ENCODE measurements at regions not wholly inside any gene's neighbourhood (a gene's known extent, or its start where the extent isn't known, plus 50 kb on each side); places are given as distances from the start of the nearest gene placed in this dataset.

DNA sequence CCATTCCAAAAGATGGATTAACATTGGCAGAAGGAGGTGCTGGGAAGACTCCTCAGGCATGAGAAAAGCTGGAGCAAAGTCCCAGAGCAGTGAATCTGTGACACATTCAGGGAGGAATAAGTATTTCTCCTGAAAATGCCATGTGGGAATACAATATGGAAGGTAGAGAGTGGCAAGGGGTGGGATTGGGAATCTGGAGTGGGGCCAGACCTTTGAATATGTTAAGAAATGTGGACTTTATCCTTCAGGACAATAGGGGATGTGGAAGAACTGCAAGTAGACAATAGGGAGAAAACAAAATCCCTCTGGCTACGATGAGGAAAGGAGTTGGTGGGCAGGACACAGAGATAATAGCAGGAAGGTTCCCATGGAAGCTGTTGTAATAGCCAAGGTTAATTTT is 305.6 kb upstream of the TGFBR2 start:
- Histone ChIP-seq H3K56ac (ENCODE audit: low read length) (no peak overlapping the region), H2AK5ac (ENCODE audit: low read length) (no peak overlapping the region), H4K5ac (ENCODE audit: low read length) (no peak overlapping the region), H3K18ac (ENCODE audit: low read length) (no peak overlapping the region), H3K36me3 (ENCODE audit: control insufficient read depth, insufficient read depth, low read length) (no peaks in the 10 kb centered on the region), H3K27me3 (ENCODE audit: insufficient read depth, low read length, poor library complexity) (no peaks in the 10 kb centered on the region), H3K79me2 (ENCODE audit: control insufficient read depth, insufficient read depth, low read length) (no peaks in the 10 kb centered on the region), H2BK120ac (ENCODE audit: low read depth, low read length) (no peak overlapping the region), H3K4me3 (ENCODE audit: low read length) (no peak overlapping the region), H4K8ac (ENCODE audit: low read depth, low read length) (no peak overlapping the region), H2BK5ac (ENCODE audit: low read length) (no peak overlapping the region), H3K4me2 (ENCODE audit: low read length) (no peak overlapping the region), H3K79me1 (ENCODE audit: low read length) (no peaks in the 10 kb centered on the region), H3K4me1 (ENCODE audit: control insufficient read depth, low read depth, low read length) (no peaks in the 10 kb centered on the region), H2BK15ac (replicated peaks; ENCODE audit: low read depth) (no peak overlapping the region), H3K4ac (ENCODE audit: low read depth, low read length) (no peak overlapping the region), H3K9ac (ENCODE audit: low read length) (no peak overlapping the region), H3K27ac (ENCODE audit: low read depth, low read length) (no peak overlapping the region), H3K23ac (ENCODE audit: low read length) (no peak overlapping the region)
- no CpG with 5 or more reads among the region's 1 CpG for WGBS (ENCODE audit: extremely low coverage, insufficient coverage, low lambda C conversion rate)
- no peak for DNase-seq

- H3K4me1 ChIP-seq (ENCODE audit: control insufficient read depth, low read depth, low read length): no peaks in the 10 kb centered on the region
Measured at GRCh38 chr3:30302027-30302426, 304.4 kb upstream of the TGFBR2 start.

DNA sequence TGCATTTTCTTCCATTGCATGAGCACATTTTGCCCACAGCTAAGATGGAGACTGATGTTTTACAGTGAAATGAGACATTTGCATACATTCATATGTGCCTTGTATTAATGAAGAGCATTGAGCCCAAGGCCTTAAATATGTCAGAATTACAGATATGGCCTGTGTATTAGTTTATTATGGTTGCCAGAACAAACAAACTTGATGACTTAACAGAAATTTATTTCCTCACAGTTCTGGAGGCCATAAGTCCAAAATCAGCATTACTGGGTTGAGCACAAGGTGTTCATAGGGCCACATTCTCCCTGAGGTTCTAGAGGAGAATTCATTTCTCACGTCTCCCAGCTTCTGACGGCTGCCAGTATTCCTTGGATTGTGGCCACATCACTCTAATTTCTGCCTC is 302.6 kb upstream of the TGFBR2 start:
- WGBS (ENCODE audit: extremely low coverage, insufficient coverage, low lambda C conversion rate): no CpG with 5 or more reads among the region's 2 CpGs
- Histone ChIP-seq H3K79me1 (ENCODE audit: low read length) (no peaks in the 10 kb centered on the region), H3K27ac (ENCODE audit: low read depth, low read length) (no peak overlapping the region), H3K4me2 (ENCODE audit: low read length) (no peak overlapping the region), H2AK5ac (ENCODE audit: low read length) (no peak overlapping the region), H2BK15ac (replicated peaks; ENCODE audit: low read depth) (no peak overlapping the region), H2BK5ac (ENCODE audit: low read length) (no peak overlapping the region), H3K79me2 (ENCODE audit: control insufficient read depth, insufficient read depth, low read length) (no peaks in the 10 kb centered on the region), H3K56ac (ENCODE audit: low read length) (no peak overlapping the region), H3K4ac (ENCODE audit: low read depth, low read length) (no peak overlapping the region), H3K4me3 (ENCODE audit: low read length) (no peak overlapping the region), H3K9ac (ENCODE audit: low read length) (no peak overlapping the region), H3K4me1 (ENCODE audit: control insufficient read depth, low read depth, low read length) (no peaks in the 10 kb centered on the region), H3K23ac (ENCODE audit: low read length) (no peak overlapping the region), H3K18ac (ENCODE audit: low read length) (no peak overlapping the region), H4K8ac (ENCODE audit: low read depth, low read length) (no peak overlapping the region), H3K27me3 (ENCODE audit: insufficient read depth, low read length, poor library complexity) (no peaks in the 10 kb centered on the region), H4K5ac (ENCODE audit: low read length) (no peak overlapping the region), H3K36me3 (ENCODE audit: control insufficient read depth, insufficient read depth, low read length) (no peaks in the 10 kb centered on the region), H2BK120ac (ENCODE audit: low read depth, low read length) (no peak overlapping the region)
- DNase-seq: no peak

More at GRCh38 chr3:30302027-30302426, 304.4 kb upstream of the TGFBR2 start:
- H4K5ac ChIP-seq (ENCODE audit: low read length): no peak overlapping the region
- no CpG with 5 or more reads among the region's 5 CpGs for WGBS (ENCODE audit: extremely low coverage, insufficient coverage, low lambda C conversion rate)
- no peak overlapping the region for H2AK5ac ChIP-seq (ENCODE audit: low read length)
- no peak overlapping the region for H3K27ac ChIP-seq (ENCODE audit: low read depth, low read length)
- H3K79me1 ChIP-seq (ENCODE audit: low read length): no peaks in the 10 kb centered on the region
- H3K9ac ChIP-seq (ENCODE audit: low read length): no peak overlapping the region
- H2BK5ac ChIP-seq (ENCODE audit: low read length): no peak overlapping the region
- no peak overlapping the region for H3K4ac ChIP-seq (ENCODE audit: low read depth, low read length)
- no peak overlapping the region for H2BK120ac ChIP-seq (ENCODE audit: low read depth, low read length)
- no peak overlapping the region for H4K8ac ChIP-seq (ENCODE audit: low read depth, low read length)
- no peak for DNase-seq
- H3K4me3 ChIP-seq (ENCODE audit: low read length): no peak overlapping the region
- no peak overlapping the region for H3K56ac ChIP-seq (ENCODE audit: low read length)
- no peak overlapping the region for H3K23ac ChIP-seq (ENCODE audit: low read length)
- H3K36me3 ChIP-seq (ENCODE audit: control insufficient read depth, insufficient read depth, low read length): no peaks in the 10 kb centered on the region
- H3K4me2 ChIP-seq (ENCODE audit: low read length): no peak overlapping the region
- H2BK15ac ChIP-seq (replicated peaks; ENCODE audit: low read depth): no peak overlapping the region
- H3K27me3 ChIP-seq (ENCODE audit: insufficient read depth, low read length, poor library complexity): no peaks in the 10 kb centered on the region
- no peaks in the 10 kb centered on the region for H3K79me2 ChIP-seq (ENCODE audit: control insufficient read depth, insufficient read depth, low read length)
- H3K18ac ChIP-seq (ENCODE audit: low read length): no peak overlapping the region

DNA sequence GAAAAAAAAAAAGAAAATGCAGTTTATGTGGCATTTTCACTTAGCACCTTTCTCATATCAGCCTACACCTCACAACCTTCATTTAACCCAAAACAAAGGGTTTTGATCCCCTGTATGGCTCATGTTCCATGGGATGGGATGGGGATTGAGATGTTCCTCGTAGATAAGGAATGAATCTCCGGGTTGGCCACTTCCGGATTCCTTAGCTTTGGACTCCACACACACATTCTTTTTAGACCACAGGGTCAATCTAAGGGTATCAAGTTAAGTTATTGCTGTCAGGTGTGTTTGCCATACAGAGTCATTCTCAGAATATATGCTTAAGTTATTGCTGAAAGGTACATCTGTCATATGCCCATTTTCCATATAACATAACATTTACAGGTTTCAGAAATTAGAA is 301.4 kb upstream of the TGFBR2 start:
- no peak overlapping the region for H3K4me2 ChIP-seq (ENCODE audit: low read length)
- H3K18ac ChIP-seq (ENCODE audit: low read length): no peak overlapping the region
- no peak overlapping the region for H3K9ac ChIP-seq (ENCODE audit: low read length)
- H2AK5ac ChIP-seq (ENCODE audit: low read length): no peak overlapping the region
- no peaks in the 10 kb centered on the region for H3K27me3 ChIP-seq (ENCODE audit: insufficient read depth, low read length, poor library complexity)
- no peak overlapping the region for H3K27ac ChIP-seq (ENCODE audit: low read depth, low read length)
- no peak overlapping the region for H2BK5ac ChIP-seq (ENCODE audit: low read length)
- no peak overlapping the region for H3K56ac ChIP-seq (ENCODE audit: low read length)
- H3K4ac ChIP-seq (ENCODE audit: low read depth, low read length): no peak overlapping the region
- H3K23ac ChIP-seq (ENCODE audit: low read length): no peak overlapping the region
- no peak overlapping the region for H4K8ac ChIP-seq (ENCODE audit: low read depth, low read length)
- no peaks in the 10 kb centered on the region for H3K36me3 ChIP-seq (ENCODE audit: control insufficient read depth, insufficient read depth, low read length)
- no peak overlapping the region for H2BK120ac ChIP-seq (ENCODE audit: low read depth, low read length)
- H3K79me1 ChIP-seq (ENCODE audit: low read length): no peaks in the 10 kb centered on the region
- no peak overlapping the region for H4K5ac ChIP-seq (ENCODE audit: low read length)
- H3K4me3 ChIP-seq (ENCODE audit: low read length): no peak overlapping the region
- H2BK15ac ChIP-seq (replicated peaks; ENCODE audit: low read depth): no peak overlapping the region
- H3K79me2 ChIP-seq (ENCODE audit: control insufficient read depth, insufficient read depth, low read length): no peaks in the 10 kb centered on the region
- no peaks in the 10 kb centered on the region for H3K4me1 ChIP-seq (ENCODE audit: control insufficient read depth, low read depth, low read length)
- DNase-seq: no peak
- no CpG with 5 or more reads among the region's 3 CpGs for WGBS (ENCODE audit: extremely low coverage, insufficient coverage, low lambda C conversion rate)

DNA sequence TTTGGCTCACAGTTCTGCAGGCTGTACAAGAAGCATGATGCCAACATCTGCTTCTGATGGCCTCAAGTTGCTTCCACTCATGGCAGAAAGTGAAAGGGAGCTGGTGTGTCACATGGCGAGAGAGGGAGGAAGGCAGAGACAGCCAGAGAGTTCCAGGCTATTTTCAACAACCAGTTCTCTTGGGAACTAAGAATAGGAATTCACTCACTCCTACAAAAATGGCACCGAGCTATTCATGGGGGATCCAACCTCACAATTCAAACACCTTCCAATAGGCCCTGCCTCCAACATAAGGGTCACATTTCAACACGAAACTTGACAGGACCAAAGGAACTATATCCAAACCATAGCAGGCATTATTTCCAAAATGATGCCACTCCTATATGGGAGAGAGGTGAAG is 299.5 kb upstream of the TGFBR2 start:
- H3K18ac ChIP-seq (ENCODE audit: low read length): no peak overlapping the region
- H3K56ac ChIP-seq (ENCODE audit: low read length): no peak overlapping the region
- no peak overlapping the region for H3K23ac ChIP-seq (ENCODE audit: low read length)
- no peak overlapping the region for H4K5ac ChIP-seq (ENCODE audit: low read length)
- no peak overlapping the region for H4K8ac ChIP-seq (ENCODE audit: low read depth, low read length)
- no peak overlapping the region for H2BK15ac ChIP-seq (replicated peaks; ENCODE audit: low read depth)
- H3K36me3 ChIP-seq (ENCODE audit: control insufficient read depth, insufficient read depth, low read length): no peaks in the 10 kb centered on the region
- WGBS (ENCODE audit: extremely low coverage, insufficient coverage, low lambda C conversion rate): no CpG with 5 or more reads among the region's 3 CpGs
- no peak overlapping the region for H3K4me3 ChIP-seq (ENCODE audit: low read length)
- no peak overlapping the region for H2BK5ac ChIP-seq (ENCODE audit: low read length)
- no peak overlapping the region for H3K27ac ChIP-seq (ENCODE audit: low read depth, low read length)
- no peak overlapping the region for H2BK120ac ChIP-seq (ENCODE audit: low read depth, low read length)
- no peak overlapping the region for H2AK5ac ChIP-seq (ENCODE audit: low read length)
- H3K4me2 ChIP-seq (ENCODE audit: low read length): no peak overlapping the region
- H3K4me1 ChIP-seq (ENCODE audit: control insufficient read depth, low read depth, low read length): no peaks in the 10 kb centered on the region
- no peak overlapping the region for H3K9ac ChIP-seq (ENCODE audit: low read length)
- DNase-seq: no peak
- no peaks in the 10 kb centered on the region for H3K27me3 ChIP-seq (ENCODE audit: insufficient read depth, low read length, poor library complexity)
- H3K79me2 ChIP-seq (ENCODE audit: control insufficient read depth, insufficient read depth, low read length): no peaks in the 10 kb centered on the region
- H3K4ac ChIP-seq (ENCODE audit: low read depth, low read length): no peak overlapping the region
- H3K79me1 ChIP-seq (ENCODE audit: low read length): no peaks in the 10 kb centered on the region

- no peak for DNase-seq
- Histone ChIP-seq H3K9ac (ENCODE audit: low read length) (no peak overlapping the region), H2BK120ac (ENCODE audit: low read depth, low read length) (no peak overlapping the region), H3K4me2 (ENCODE audit: low read length) (no peak overlapping the region), H2BK5ac (ENCODE audit: low read length) (no peak overlapping the region), H3K27me3 (ENCODE audit: insufficient read depth, low read length, poor library complexity) (no peaks in the 10 kb centered on the region), H3K18ac (ENCODE audit: low read length) (no peak overlapping the region), H2BK15ac (replicated peaks; ENCODE audit: low read depth) (no peak overlapping the region), H3K79me2 (ENCODE audit: control insufficient read depth, insufficient read depth, low read length) (no peaks in the 10 kb centered on the region), H3K27ac (ENCODE audit: low read depth, low read length) (no peak overlapping the region), H3K4me1 (ENCODE audit: control insufficient read depth, low read depth, low read length) (no peaks in the 10 kb centered on the region), H3K23ac (ENCODE audit: low read length) (no peak overlapping the region), H3K4me3 (ENCODE audit: low read length) (no peak overlapping the region), H4K8ac (ENCODE audit: low read depth, low read length) (no peak overlapping the region), H4K5ac (ENCODE audit: low read length) (no peak overlapping the region), H2AK5ac (ENCODE audit: low read length) (no peak overlapping the region), H3K4ac (ENCODE audit: low read depth, low read length) (no peak overlapping the region), H3K56ac (ENCODE audit: low read length) (no peak overlapping the region), H3K36me3 (ENCODE audit: control insufficient read depth, insufficient read depth, low read length) (no peaks in the 10 kb centered on the region), H3K79me1 (ENCODE audit: low read length) (no peaks in the 10 kb centered on the region)
Measured at GRCh38 chr3:30307372-30307950, 298.9 kb upstream of the TGFBR2 start.

Data from mesendoderm (in vitro differentiated cells).